ENCODE measurements at regions not wholly inside any gene's neighbourhood (a gene's known extent, or its start where the extent isn't known, plus 50 kb on each side); places are given as distances from the start of the nearest gene placed in this dataset.
"Not testable (repeated sequence)": the region's sequence is repeated elsewhere in the genome, so short reads cannot be mapped to it uniquely, and the experiment has no call there.

DNA sequence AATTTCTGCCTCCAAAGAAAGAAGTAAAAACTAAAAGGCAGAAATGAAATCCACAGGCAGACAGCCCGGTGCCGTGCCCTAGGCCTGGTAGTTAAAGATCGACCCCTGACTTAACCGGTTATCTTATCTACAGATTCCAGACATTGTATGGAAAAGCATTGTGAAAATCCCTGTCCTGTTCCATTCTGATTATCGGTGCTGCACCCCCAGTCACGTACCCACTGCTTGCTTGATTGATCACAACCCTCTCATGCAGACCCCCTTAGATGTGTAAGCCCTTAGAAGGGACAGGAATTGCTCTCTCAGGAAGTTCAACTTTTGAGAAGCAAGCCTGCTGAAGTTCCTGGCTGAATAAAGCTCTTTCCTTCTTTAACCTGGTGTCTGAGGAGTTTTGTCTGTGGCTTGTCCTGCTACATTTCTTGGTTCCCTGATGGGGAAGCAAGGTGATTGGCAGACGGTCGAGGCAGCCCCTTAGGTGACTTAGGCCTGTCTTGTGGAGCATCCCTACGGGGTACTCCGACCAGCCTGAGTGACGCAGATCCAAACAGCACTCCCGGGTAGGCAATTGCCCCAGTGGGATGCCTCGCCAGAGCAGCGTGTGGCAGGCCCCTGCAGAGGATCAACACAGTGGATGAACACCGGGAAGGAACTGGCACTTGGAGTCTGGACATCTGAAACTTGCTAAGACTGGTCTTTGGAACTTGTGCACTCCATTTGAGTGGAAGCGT is 111.2 kb upstream of the PPM1J start:
- Histone ChIP-seq H3K36me3 (ENCODE audit: low read length) (no peaks in the 10 kb centered on the region), H3K79me2 (ENCODE audit: insufficient read depth, low read length) (no peaks in the 10 kb centered on the region), H3K9me2 (replicated peaks; ENCODE audit: insufficient read depth, low read length) (no peaks in the 10 kb centered on the region), H3K4me3 (ENCODE audit: insufficient read depth, low read length, poor library complexity, severe bottlenecking) (no peak overlapping the region), H3K27me3 (ENCODE audit: low read length) (no peaks in the 10 kb centered on the region), H2AFZ (ENCODE audit: low read depth, low read length, severe bottlenecking) (no peak overlapping the region), H3K27ac (ENCODE audit: low read depth, low read length) (no peak overlapping the region), H3K9me3 (ENCODE audit: insufficient read depth, low read length) (no peaks in the 10 kb centered on the region), H3K4me2 (ENCODE audit: low read depth, low read length, poor library complexity, severe bottlenecking) (no peak overlapping the region), H3F3A (ENCODE audit: insufficient read depth) (no peaks in the 10 kb centered on the region), H3K9ac (ENCODE audit: low read length) (no peak overlapping the region), H4K20me1 (ENCODE audit: low read depth, low read length) (no peaks in the 10 kb centered on the region)
- no peak for TF ChIP-seq EZH2phosphoT487 (conservative IDR thresholded peaks at IDR 0.05; ENCODE audit: low read length)
- TF ChIP-seq, protein P1, sequence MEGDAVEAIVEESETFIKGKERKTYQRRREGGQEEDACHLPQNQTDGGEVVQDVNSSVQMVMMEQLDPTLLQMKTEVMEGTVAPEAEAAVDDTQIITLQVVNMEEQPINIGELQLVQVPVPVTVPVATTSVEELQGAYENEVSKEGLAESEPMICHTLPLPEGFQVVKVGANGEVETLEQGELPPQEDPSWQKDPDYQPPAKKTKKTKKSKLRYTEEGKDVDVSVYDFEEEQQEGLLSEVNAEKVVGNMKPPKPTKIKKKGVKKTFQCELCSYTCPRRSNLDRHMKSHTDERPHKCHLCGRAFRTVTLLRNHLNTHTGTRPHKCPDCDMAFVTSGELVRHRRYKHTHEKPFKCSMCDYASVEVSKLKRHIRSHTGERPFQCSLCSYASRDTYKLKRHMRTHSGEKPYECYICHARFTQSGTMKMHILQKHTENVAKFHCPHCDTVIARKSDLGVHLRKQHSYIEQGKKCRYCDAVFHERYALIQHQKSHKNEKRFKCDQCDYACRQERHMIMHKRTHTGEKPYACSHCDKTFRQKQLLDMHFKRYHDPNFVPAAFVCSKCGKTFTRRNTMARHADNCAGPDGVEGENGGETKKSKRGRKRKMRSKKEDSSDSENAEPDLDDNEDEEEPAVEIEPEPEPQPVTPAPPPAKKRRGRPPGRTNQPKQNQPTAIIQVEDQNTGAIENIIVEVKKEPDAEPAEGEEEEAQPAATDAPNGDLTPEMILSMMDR (IDR thresholded peaks at IDR 0.05; ENCODE audit: insufficient read depth, low read length, poor library complexity, severe bottlenecking): no peak

DNA sequence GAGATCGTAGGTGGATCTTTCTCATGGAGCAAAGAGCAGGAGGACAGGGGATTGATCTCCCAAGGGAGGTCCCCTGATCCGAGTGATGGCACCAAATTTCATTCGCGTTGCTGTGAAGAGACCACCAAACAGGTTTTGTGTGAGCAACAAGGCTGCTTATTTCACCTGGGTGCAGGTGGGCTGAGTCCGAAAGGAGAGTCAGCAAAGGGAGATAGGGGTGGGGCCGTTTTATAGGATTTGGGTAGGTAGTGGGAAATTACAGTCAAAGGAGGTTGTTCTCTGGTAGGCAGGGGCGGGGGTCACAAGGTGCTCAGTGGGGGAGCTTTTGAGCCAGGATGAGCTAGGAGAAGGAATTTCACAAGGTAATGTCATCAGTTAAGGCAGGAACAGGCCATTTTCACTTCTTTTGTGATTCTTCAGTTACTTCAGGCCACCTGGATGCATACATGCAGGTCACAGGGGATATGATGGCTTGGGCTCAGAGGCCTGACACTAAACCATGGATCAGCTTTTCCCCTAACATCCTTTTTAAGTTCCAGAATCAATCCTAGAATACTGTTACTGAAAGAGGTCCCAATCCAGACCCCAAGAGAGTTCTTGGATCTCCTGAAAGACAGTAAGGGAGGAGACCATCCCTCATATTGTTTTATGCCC is 110.6 kb upstream of the PPM1J start:
- H3F3A ChIP-seq (ENCODE audit: insufficient read depth); H3K4me2 ChIP-seq (ENCODE audit: low read depth, low read length, poor library complexity, severe bottlenecking); H2AFZ ChIP-seq (ENCODE audit: low read depth, low read length, severe bottlenecking); H3K9ac ChIP-seq (ENCODE audit: low read length); H4K20me1 ChIP-seq (ENCODE audit: low read depth, low read length); H3K4me3 ChIP-seq (ENCODE audit: insufficient read depth, low read length, poor library complexity, severe bottlenecking); H3K79me2 ChIP-seq (ENCODE audit: insufficient read depth, low read length); H3K36me3 ChIP-seq (ENCODE audit: low read length); H3K9me2 ChIP-seq (replicated peaks; ENCODE audit: insufficient read depth, low read length); H3K27ac ChIP-seq (ENCODE audit: low read depth, low read length); H3K27me3 ChIP-seq (ENCODE audit: low read length); H3K9me3 ChIP-seq (ENCODE audit: insufficient read depth, low read length): not testable (repeated sequence)

DNA sequence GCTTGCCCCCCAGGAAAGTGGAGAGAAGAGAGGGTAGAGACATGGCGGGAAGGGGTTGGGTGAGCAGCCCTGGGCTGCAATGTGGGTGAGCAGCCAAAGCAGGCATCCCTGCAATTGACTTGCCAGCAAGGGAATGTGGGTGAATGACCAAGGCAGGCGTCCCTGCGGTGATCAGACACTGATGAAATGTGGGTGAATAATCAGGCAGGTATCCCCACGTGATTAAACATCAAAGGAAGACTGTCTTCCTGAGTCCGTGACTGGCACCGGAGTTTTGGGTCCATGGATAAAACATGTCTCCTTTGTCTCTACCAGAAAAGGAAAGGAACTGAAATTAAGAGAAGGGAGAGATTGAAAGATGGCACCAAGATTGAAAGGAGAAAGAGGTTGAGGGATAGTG is 109.9 kb upstream of the PPM1J start:
- H2AFZ ChIP-seq (ENCODE audit: low read depth, low read length, severe bottlenecking); H3K9ac ChIP-seq (ENCODE audit: low read length); H4K20me1 ChIP-seq (ENCODE audit: low read depth, low read length); H3K27me3 ChIP-seq (ENCODE audit: low read length); H3F3A ChIP-seq (ENCODE audit: insufficient read depth); H3K4me2 ChIP-seq (ENCODE audit: low read depth, low read length, poor library complexity, severe bottlenecking); H3K27ac ChIP-seq (ENCODE audit: low read depth, low read length); H3K4me3 ChIP-seq (ENCODE audit: insufficient read depth, low read length, poor library complexity, severe bottlenecking); H3K9me3 ChIP-seq (ENCODE audit: insufficient read depth, low read length); H3K9me2 ChIP-seq (replicated peaks; ENCODE audit: insufficient read depth, low read length); H3K36me3 ChIP-seq (ENCODE audit: low read length); H3K79me2 ChIP-seq (ENCODE audit: insufficient read depth, low read length): not testable (repeated sequence)

DNA sequence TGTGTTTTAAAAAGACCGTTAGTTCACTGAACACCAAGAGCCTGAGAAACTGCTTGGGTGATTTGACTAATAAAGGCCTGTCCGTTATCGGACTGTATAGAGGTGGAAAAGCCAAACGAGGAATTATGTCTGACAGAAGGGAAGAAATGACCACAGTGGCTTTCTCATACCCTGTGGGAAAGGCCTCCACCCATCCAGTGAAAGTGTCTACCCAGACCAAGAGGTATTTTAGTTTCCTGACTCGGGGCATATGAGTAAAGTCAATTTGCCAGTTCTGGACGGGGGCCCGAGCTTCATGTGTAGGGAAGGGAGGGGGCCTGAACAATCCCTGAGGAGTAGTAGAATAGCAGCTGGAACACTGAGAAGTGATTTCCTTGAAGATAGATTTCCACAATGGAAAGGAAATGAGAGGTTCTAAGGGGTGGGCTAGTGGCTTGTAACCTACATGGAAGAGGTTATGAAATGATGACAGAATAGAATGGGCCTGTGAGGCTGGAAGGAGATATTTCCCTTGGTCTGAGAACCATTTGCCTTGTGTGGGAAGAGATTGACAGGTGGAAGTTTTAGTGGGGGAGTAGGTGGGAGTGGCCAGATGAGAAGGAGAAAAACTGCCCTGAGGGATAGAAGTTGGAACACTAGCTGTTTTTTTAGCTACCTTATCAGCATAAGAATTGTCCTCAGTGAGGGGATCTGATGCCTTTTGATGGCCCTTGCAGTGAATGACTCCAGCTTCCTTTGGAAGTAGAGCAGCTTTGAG is 106.4 kb upstream of the PPM1J start:
- not testable (repeated sequence) for H3K36me3 ChIP-seq (ENCODE audit: low read length); H3K9me2 ChIP-seq (replicated peaks; ENCODE audit: insufficient read depth, low read length); H3K4me3 ChIP-seq (ENCODE audit: insufficient read depth, low read length, poor library complexity, severe bottlenecking); H3K79me2 ChIP-seq (ENCODE audit: insufficient read depth, low read length); H3K9ac ChIP-seq (ENCODE audit: low read length); H3F3A ChIP-seq (ENCODE audit: insufficient read depth); H4K20me1 ChIP-seq (ENCODE audit: low read depth, low read length); H3K27me3 ChIP-seq (ENCODE audit: low read length); H3K9me3 ChIP-seq (ENCODE audit: insufficient read depth, low read length); H3K4me2 ChIP-seq (ENCODE audit: low read depth, low read length, poor library complexity, severe bottlenecking); H2AFZ ChIP-seq (ENCODE audit: low read depth, low read length, severe bottlenecking); H3K27ac ChIP-seq (ENCODE audit: low read depth, low read length)
